ENCODE measurements at regions not wholly inside any gene's neighbourhood (a gene's known extent, or its start where the extent isn't known, plus 50 kb on each side); places are given as distances from the start of the nearest gene placed in this dataset.

DNA sequence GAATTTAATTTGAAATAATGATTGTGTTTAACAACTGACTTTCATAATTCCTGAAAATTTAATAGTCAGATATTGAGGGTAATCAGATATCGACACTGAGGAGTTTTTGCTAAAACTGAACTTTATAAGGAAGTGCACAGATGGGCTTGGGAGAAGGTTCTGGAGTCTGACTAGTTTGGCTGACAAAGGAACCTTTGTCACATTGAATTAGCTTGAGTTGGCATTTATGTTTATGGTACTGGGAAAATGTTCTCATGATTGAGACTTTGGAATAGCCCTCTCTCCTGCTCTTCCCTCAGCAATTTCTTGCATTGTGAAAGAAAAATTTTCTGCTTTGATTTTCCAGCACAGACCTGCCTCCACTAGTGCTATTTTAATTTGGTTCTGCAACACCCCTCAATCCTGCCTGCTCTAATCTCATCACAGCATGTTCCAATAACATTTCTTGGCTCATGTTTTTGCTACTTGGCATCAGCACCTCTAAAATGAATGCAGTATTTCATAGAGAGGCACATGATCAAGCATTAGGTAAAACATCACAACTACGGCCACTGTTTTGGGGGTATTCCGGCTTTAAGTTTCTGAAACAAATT is 133.9 kb upstream of the FSHR start:
- H3K27ac ChIP-seq, result no peak overlapping the region
- intact Hi-C loops (cut with DNase I), result no loop called here
- TF ChIP-seq, protein P1, sequence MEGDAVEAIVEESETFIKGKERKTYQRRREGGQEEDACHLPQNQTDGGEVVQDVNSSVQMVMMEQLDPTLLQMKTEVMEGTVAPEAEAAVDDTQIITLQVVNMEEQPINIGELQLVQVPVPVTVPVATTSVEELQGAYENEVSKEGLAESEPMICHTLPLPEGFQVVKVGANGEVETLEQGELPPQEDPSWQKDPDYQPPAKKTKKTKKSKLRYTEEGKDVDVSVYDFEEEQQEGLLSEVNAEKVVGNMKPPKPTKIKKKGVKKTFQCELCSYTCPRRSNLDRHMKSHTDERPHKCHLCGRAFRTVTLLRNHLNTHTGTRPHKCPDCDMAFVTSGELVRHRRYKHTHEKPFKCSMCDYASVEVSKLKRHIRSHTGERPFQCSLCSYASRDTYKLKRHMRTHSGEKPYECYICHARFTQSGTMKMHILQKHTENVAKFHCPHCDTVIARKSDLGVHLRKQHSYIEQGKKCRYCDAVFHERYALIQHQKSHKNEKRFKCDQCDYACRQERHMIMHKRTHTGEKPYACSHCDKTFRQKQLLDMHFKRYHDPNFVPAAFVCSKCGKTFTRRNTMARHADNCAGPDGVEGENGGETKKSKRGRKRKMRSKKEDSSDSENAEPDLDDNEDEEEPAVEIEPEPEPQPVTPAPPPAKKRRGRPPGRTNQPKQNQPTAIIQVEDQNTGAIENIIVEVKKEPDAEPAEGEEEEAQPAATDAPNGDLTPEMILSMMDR (IDR thresholded peaks at IDR 0.05), result no peak
- H3K27me3 ChIP-seq, result no peaks in the 10 kb centered on the region
- H3K4me3 ChIP-seq (replicated peaks in 1 of 3), result no peak overlapping the region
- H3K9me3 ChIP-seq, result no peaks in the 10 kb centered on the region
- WGBS, 2 donors, result 81 to 87% methylated on average over 3 of the region's 3 CpGs
- no peaks in the 10 kb centered on the region for H3K4me1 ChIP-seq
- DNase-seq, result no peak
- H3K36me3 ChIP-seq, result no peaks in the 10 kb centered on the region

GRCh38 chr2:49286726-49287125 is 132.4 kb upstream of the FSHR start:
- intact Hi-C loops (cut with DNase I), result no loop called here
- DNase-seq, result no peak

DNA sequence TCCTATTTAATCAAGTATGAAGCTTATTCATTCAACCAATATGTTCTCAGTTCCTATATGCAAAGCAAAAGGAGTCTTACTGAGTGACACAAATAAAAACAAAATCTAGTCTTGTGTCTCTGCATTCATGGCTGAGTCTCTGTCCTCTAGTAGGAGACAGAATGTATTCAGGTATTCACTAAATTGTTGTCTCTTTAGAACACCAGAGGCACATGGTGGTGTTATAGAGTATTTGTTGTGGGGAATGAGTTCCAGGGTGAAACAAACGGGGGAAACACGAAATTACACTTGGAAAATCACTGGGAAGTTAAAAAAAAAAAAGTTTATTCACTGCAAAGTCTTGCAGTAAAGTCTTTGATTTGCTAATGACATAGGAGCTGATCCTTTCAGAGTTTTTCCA is 131.7 kb upstream of the FSHR start:
- H3K27ac ChIP-seq, result no peak overlapping the region
- no peak for DNase-seq
- TF ChIP-seq, protein P1 (IDR thresholded peaks at IDR 0.05), result no peak
- TF ChIP-seq POLR2A (IDR thresholded peaks at IDR 0.05), result no peak
- H3K4me1 ChIP-seq, result no peaks in the 10 kb centered on the region
- intact Hi-C loops (cut with DNase I), result no loop called here
- H3K9me3 ChIP-seq, result no peaks in the 10 kb centered on the region
- WGBS, 2 donors, result 55 to 59% methylated on average over 2 of the region's 2 CpGs
- no peaks in the 10 kb centered on the region for H3K27me3 ChIP-seq
- no peaks in the 10 kb centered on the region for H3K36me3 ChIP-seq
- no peak overlapping the region for H3K4me3 ChIP-seq (replicated peaks in 1 of 3)

More at GRCh38 chr2:49286726-49287125, 132.4 kb upstream of the FSHR start:
- H3K4me3 ChIP-seq (replicated peaks in 1 of 3), result no peak overlapping the region
- no peak overlapping the region for H3K27ac ChIP-seq
- H3K9me3 ChIP-seq, result no peaks in the 10 kb centered on the region
- H3K27me3 ChIP-seq, result no peaks in the 10 kb centered on the region
- WGBS, 2 donors, result 79 to 85% methylated on average over 3 of the region's 3 CpGs
- H3K36me3 ChIP-seq, result no peaks in the 10 kb centered on the region
- H3K4me1 ChIP-seq, result no peaks in the 10 kb centered on the region
- no peak for TF ChIP-seq POLR2A (IDR thresholded peaks at IDR 0.05)
- TF ChIP-seq, protein P1 (IDR thresholded peaks at IDR 0.05), result no peak

- TF ChIP-seq, protein P1 (IDR thresholded peaks at IDR 0.05), result no peak
- no peak for TF ChIP-seq POLR2A (IDR thresholded peaks at IDR 0.05)
- H3K9me3 ChIP-seq, result no peaks in the 10 kb centered on the region
- intact Hi-C loops (cut with DNase I), result no loop called here
- 79% methylated on average over 1 of the region's 1 CpG for WGBS, 2 donors
- H3K36me3 ChIP-seq, result no peaks in the 10 kb centered on the region
- no peaks in the 10 kb centered on the region for H3K27me3 ChIP-seq
- no peaks in the 10 kb centered on the region for H3K4me1 ChIP-seq
- no peak overlapping the region for H3K4me3 ChIP-seq (replicated peaks in 1 of 3)
- DNase-seq, result no peak
- H3K27ac ChIP-seq, result no peak overlapping the region
Measured at GRCh38 chr2:49278561-49278960, 124.2 kb upstream of the FSHR start.

- no peaks in the 10 kb centered on the region for H3K4me1 ChIP-seq
- TF ChIP-seq, protein P1 (IDR thresholded peaks at IDR 0.05), result no peak
- TF ChIP-seq POLR2A (IDR thresholded peaks at IDR 0.05), result no peak
- intact Hi-C loops (cut with DNase I), result no loop called here
- H3K4me3 ChIP-seq (replicated peaks in 1 of 3), result no peak overlapping the region
- H3K27me3 ChIP-seq, result no peaks in the 10 kb centered on the region
- no peak overlapping the region for H3K27ac ChIP-seq
- H3K36me3 ChIP-seq, result no peaks in the 10 kb centered on the region
- DNase-seq, result no peak
- no peaks in the 10 kb centered on the region for H3K9me3 ChIP-seq
Measured at GRCh38 chr2:49278141-49278540, 123.8 kb upstream of the FSHR start.

Data from thyroid gland (tissue), 4 donors.